ENCODE measurements at regions not wholly inside any gene's neighbourhood (a gene's known extent, or its start where the extent isn't known, plus 50 kb on each side); places are given as distances from the start of the nearest gene placed in this dataset.

- TF ChIP-seq PATZ1 (CRISPR knock-in tag; IDR thresholded peaks at IDR 0.05; ENCODE audit: borderline replicate concordance) (no peak), ZFP3 (CRISPR knock-in tag; IDR thresholded peaks at IDR 0.05) (no peak), ARNTL (CRISPR knock-in tag; IDR thresholded peaks at IDR 0.05; ENCODE audit: borderline replicate concordance, low read depth) (no peak), ESRRG (CRISPR knock-in tag; IDR thresholded peaks at IDR 0.05) (no peak), ZC3H10 (CRISPR knock-in tag; IDR thresholded peaks at IDR 0.05) (no peak), TOX (CRISPR knock-in tag; IDR thresholded peaks at IDR 0.05; ENCODE audit: borderline replicate concordance) (no peak), PPARA (CRISPR knock-in tag; IDR thresholded peaks at IDR 0.05; ENCODE audit: borderline replicate concordance) (no peak), CREB5 (CRISPR knock-in tag; IDR thresholded peaks at IDR 0.05; ENCODE audit: low read depth) (no peak), ISL1 (CRISPR knock-in tag; IDR thresholded peaks at IDR 0.05) (no peak), ZNF8 (CRISPR knock-in tag; IDR thresholded peaks at IDR 0.05) (no peak), TSHZ2 (CRISPR knock-in tag; IDR thresholded peaks at IDR 0.05) (no peak), POU6F1 (CRISPR knock-in tag; IDR thresholded peaks at IDR 0.05; ENCODE audit: borderline replicate concordance, low read depth) (no peak), CSRNP3 (CRISPR knock-in tag; IDR thresholded peaks at IDR 0.05) (no peak), ZFP30 (CRISPR knock-in tag; IDR thresholded peaks at IDR 0.05) (no peak)
Measured at GRCh38 chr5:145502906-145503305, 332.2 kb downstream of the PRELID2 start.
